Fibroblast of the aortic adventitia (primary cell): ENCODE measurements at regions not wholly inside any gene's neighbourhood (a gene's known extent, or its start where the extent isn't known, plus 50 kb on each side); places are given as distances from the start of the nearest gene placed in this dataset.
A peak's percentile ranks its signal among the peaks of the same experiment; 100 is the strongest.

ENCODE experiments used
- DNase-seq: peaks from one replicate; pipeline ENCODE4 v3.0.0-alpha.2; 2010; ENCODE audit warnings: low read depth
- H3K4me3 ChIP-seq: 2 replicates; pipeline ENCODE4 v1.5.1; 2011; ENCODE audit warnings: low read depth, mild to moderate bottlenecking, control low read depth, low read length, moderate library complexity
- CTCF ChIP-seq: IDR thresholded peaks from 2 replicates; pipeline ENCODE4 v1.5.1; 2011; ENCODE audit warnings: mild to moderate bottlenecking, low read length, control low read depth, inconsistent platforms; ENCODE audit not compliant: insufficient read depth

- H3K4me3 ChIP-seq = no peak overlapping the region
- no peak for TF ChIP-seq CTCF
- no peak for DNase-seq
Observed at GRCh38 chr10:32169556-32169955, 113.3 kb upstream of the KIF5B start.

GRCh38 chr10:32167450-32167849 lies 111.2 kb upstream of the KIF5B start:
- no peak for DNase-seq
- H3K4me3 ChIP-seq = no peak overlapping the region
- no peak for TF ChIP-seq CTCF

GRCh38 chr10:32166365-32166764 lies 110.1 kb upstream of the KIF5B start:
- no peak overlapping the region for H3K4me3 ChIP-seq
- no peak for TF ChIP-seq CTCF
- DNase-seq = no peak

- no peak for DNase-seq
- H3K4me3 ChIP-seq = no peak overlapping the region
- TF ChIP-seq CTCF = no peak
Observed at GRCh38 chr10:32163762-32164148, 107.5 kb upstream of the KIF5B start.

GRCh38 chr10:32163071-32163761 lies 107.0 kb upstream of the KIF5B start:
- DNase-seq = no peak
- TF ChIP-seq CTCF = no peak
- H3K4me3 ChIP-seq = no peak overlapping the region

- TF ChIP-seq CTCF = no peak
- DNase-seq = no peak
- no peak overlapping the region for H3K4me3 ChIP-seq
Observed at GRCh38 chr10:32161586-32161985, 105.4 kb upstream of the KIF5B start.

GRCh38 chr10:32160864-32161263 lies 104.6 kb upstream of the KIF5B start:
- no peak overlapping the region for H3K4me3 ChIP-seq
- peak; percentile 44 for DNase-seq
- TF ChIP-seq CTCF = no peak
